ENCODE measurements at regions not wholly inside any gene's neighbourhood (a gene's known extent, or its start where the extent isn't known, plus 50 kb on each side); places are given as distances from the start of the nearest gene placed in this dataset.
"Not testable (repeated sequence)": the region's sequence is repeated elsewhere in the genome, so short reads cannot be mapped to it uniquely, and the experiment has no call there.

- DNase-seq, result no peak
Observed at GRCh38 chr4:1589098-1589497, 95.0 kb downstream of the FAM53A start.

DNA sequence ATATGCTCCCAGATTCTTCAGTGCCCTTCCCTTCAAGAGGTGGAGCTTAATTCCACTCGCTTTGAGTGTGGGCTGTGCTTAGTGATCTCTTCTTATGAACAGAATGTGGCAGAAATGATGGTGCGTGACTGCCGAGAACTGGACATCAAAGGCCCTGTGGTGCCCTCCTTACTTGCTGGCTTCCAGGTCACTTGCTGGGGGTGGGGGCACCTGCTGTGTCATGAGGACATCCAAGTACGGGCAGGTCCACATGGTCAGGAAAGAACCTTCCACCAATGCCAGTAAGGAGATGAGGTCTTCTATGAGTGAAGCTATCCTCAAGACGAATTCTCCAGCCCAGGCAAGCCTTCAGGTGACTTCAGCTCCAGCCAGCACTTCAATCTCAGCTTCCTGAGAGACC, 95.8 kb downstream of the FAM53A start:
- DNase-seq, result no peak

GRCh38 chr4:1584498-1584897, 99.6 kb downstream of the FAM53A start:
- no peak for DNase-seq

DNA sequence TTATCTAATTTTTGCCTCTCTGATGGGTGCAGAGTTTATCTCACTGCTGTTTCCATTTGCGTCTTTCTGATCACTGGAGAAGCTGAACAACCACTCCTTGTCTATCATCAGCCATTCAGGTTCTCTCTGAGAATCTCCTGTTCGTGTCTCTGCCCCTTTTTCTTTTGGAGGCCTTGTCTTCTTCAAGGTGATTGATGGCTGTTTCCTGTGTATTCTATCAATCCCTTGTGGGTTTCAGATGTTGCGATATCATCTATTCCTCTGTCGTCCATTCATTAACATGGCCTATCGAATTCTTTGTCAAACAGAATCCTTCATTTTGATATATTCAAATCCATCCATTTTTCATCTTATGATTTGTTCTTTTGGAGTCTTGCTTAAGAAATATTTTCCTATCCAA, 100.3 kb downstream of the FAM53A start:
- no peak for DNase-seq

- DNase-seq, result no peak
Observed at GRCh38 chr4:1583051-1583785, 100.9 kb downstream of the FAM53A start.

DNA sequence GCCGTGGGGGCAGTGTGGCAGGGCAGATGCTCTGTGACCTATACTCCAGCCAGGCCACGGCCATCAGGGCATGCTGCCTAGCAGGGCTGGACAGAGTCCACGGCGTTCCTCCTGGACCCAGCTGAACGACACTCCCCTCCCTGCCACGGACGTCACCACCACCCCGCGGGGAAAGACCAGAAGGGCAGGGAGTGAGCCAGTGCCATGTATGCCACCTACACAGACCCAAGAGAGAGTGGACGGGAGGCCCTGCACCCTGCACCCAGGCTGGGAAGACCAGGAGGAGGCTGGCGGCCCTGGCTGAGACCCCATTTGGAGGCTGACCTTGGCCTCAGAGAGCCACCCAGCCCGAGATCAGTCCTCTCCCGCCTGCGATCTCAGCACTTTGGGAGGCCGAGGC, 101.9 kb downstream of the FAM53A start:
- no peak for DNase-seq

- peak; percentile 91 for DNase-seq
Observed at GRCh38 chr4:1581164-1581894, 102.8 kb downstream of the FAM53A start.

DNA sequence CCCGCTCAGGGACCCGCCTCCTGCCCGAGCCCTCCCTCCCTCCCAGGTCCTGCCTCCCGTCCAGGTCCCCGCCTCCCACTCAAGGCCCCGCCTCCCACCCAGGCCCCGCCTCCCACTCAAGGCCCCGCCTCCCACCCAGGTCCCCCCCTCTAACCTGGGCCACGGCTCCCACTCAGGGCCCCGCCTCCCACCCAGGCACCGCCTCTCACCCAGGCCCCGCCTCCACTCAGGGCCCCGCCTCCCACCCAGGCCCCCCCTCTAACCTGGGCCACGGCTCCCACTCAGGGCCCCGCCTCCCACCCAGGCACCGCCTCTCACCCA, 103.5 kb downstream of the FAM53A start:
- DNase-seq, result not testable (repeated sequence)

DNA sequence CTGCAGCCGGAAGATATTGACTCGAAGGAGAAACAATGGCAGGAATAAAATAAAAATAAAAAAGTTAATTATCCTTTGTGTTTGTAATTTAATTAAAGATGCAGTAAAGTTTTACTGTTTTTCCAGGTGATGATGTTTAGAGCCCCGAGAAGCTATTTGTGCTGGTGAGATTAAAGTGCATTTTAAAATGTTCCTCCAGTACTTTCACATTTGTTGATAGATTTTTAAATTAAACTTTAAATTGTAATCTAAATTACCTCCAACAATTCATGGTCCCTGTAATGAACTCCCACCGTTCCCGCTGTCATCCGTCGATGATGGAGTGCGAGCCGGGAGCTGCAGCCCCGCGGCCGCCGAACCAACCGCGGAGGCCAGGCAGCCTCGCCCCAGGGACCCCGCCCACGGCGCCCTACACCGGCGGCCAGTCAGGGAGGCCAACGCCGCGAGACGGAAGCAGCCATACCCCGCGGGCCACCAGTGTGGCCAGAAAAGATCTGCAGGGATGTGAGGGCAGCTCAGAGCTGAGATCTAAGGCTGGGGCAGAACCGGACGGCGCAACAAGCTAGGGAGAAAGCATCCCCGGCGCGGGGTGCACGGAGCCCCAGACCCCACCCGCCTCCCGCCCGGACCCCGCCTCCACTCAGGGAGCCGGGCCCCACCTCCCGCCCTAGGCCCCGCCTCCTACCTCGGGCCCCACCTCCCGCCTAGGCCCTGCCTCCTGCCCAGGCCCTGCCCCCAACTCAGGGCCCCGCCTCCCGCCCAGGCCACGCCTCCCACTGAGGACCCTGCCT, 104.0 kb downstream of the FAM53A start:
- DNase-seq, result peak; percentile 93

DNA sequence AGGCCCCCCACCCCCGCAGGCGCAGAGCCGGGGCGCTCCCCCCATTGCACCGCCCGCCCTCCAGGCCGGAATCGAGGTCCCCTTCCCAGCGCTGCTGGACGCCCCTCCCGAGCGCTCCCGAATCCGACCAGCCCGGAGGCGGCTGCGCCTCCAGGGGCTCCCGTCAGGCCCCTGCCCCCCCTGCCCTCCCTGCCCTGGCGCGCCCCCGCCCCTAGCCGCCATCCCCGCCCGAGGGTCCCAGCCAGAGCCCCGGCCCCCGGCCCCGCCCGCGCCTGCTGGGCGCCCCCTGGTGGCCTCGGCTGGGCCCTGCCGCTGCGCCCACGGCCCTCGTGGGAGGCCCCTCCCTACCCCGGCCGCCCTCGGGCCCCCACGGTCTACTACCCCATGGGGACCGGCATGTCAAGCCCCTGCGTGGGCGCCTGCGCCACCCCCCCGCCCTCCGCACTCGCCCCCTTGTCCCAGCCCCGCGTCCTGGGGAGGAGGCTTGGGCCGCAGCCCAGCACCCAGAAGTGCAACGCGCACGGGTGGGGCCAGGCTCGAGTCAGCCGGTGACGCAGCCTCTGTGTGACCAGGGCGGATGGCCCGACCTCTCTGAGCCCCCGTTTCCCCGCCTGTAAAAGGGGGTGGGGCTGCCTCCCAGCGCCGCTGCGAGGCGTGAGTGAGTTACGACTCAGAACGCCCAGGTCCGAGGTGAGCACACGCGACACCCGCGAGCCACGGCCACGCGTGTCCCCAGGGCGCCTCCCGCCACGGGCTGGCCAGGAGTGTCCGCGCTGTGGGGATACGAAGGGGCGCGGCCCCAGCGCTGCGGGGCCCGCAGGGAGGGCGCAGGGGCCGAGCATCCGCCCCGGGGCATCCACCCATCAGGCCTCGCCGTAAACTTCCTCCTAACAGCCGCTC, 104.9 kb downstream of the FAM53A start:
- DNase-seq, result peak; percentile 89

- DNase-seq, result no peak
Observed at GRCh38 chr4:1578251-1578773, 105.8 kb downstream of the FAM53A start.

DNA sequence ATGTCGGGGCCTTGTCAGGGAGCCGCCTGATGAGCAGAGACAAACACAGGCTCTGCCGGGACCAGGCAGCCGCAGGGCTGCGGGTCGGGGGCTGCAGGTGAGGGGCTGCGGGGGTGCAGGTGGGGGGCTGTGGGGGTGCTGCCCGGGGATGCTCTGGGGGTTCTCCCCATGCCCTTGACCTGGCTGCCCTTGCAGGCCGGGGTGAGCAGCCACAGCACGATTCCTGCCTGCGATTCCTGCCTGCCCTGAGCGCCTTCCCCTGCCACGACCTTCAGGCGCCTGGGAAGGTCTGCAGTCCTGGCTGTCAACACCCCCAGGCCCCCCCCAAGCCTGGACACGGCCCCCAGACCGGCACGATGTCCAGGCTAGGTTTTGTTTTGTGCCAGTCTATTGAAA, 106.3 kb downstream of the FAM53A start:
- DNase-seq, result no peak

DNA sequence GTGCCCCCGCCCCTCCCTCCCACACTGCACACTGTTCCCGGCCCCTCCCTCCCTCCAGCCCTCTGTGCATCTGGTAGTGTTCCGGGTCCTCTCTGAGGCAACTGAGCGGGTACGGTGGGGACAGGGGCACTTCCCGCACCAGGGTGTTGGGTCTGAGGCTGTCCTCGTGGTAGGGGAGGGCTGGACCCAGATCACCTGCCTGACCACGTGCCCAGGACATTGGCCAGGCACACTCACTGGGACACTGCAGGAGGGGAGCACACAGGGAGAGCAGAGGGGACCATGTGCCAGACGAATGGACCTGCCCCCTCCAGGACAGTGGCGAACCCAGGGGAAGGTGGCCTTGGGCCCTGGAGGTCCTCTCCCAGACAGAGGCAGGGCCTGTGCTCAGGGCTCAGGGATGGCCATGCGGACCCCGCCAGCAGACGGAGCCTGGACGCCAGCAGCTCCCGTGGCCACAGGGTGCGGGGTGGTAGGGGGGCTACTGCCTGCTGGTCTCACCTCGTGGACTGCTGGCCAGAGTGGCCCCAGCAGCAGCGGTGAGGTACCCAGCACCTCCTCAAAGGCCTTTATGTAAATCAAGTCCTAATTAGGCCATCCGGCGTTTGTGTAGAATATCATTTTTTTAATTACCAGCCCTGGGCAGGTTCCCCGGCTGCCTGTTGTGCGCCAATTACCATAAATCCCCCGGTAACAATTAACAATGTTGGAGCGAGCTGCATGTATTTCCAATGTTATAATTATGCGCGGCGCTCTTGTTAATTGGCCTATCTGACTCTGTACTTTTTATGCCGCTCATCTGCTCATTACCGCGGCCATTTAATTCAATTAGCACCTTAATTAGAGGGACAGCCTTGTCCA, 106.9 kb downstream of the FAM53A start:
- no peak for DNase-seq

DNA sequence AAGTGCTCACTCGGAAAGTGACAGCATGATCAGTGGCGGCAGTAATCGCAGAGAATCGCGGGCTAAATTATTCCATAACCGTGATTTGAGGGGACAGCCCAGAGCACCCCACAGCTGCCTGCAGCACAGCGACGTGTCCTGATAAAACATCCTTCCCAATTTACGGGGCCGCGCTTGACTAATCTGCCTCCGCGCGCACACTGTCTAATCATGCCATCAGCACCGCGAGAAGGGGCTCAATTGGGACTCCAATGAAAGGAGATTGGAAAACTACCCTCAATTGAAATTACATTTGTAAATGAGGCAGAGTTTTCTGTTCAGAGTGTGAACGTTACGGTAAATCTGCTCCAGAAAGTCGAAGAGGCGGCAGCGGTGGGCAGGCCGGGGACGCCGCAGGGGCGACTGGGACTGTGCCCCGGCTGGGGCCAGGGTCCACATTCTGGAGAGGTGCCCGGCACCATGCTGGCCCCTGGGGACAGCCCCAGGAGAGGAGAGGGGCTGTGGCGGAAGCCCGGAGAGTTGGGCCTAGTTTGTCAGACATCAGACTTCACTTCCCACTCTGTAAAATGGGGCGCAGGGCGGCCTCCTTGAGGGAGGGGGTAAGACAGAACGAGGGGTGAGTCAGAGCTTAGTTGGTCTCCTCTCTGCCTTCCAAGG, 107.7 kb downstream of the FAM53A start:
- no peak for DNase-seq

DNA sequence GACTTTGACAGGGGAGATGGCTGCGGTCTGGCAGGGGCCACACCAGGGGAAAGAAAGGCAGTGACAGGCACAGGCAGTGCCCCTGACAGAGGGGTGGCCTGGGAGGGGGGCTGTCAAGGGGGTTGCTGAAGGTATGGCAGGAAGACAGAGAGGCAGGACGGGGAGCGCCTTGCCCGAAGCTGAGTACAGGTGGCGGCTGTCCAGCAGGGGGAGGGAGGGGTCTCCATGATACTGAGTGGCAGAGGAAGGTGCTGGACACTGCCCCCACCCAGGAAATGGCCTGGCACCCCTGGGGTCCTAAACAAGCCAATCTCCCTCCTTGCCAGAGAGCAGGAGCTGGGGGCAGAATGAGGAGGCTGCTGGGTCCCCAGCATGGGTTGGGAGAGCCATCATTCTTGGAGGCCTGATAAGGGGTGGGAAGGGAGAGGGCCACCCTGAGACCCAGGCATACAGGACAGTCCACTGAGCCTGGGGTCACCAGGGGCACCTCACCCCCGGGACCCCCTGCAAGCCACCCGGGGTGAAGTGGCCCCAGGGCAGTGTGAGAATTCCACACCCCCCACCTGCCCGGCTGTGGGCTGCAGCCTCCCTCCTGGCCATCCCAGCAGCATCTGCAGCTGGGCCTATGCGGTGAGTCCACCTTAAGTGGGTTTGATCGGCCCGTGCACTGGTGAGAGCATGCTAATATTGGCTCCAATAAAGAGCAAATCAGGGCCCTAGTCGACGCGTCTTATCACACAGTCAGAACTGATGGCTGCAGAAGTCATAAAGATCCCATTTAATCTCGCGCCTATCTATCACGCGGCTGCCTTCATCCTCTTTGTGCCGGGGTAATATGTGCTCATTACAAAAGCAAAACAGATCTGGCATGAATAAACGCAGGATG, 108.5 kb downstream of the FAM53A start:
- DNase-seq, result no peak

- no peak for DNase-seq
Observed at GRCh38 chr4:1574601-1575417, 109.3 kb downstream of the FAM53A start.

DNA sequence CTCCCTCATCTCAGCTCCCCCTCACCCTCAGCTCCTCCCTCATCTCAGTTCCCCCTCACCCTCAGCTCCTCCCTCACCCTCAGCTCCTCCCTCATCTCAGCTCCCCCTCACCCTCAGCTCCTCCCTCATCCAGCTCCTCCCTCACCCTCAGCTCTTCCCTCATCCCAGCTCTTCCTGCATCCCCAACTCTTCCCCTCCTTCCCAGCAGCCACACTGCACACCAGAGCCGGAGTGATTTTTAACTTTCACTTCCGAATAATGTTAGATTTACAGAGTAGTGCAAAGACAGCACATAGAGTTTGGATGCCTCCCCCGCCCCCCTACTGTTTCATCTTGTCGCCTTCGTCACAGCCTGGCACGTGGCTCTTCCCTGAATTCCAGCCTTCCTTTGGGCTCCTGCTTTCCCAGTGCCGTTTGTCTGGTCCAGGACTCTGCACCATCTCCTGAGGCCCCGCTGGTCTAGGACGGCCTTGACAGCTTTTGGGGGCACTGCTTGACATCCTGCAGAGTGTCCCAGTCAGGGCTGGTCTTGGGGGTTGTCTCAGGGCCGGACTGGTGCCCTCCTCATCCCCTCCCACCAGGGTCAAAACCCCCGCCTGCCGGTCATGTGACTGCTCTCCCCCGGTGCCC, 110.2 kb downstream of the FAM53A start:
- DNase-seq, result no peak

DNA sequence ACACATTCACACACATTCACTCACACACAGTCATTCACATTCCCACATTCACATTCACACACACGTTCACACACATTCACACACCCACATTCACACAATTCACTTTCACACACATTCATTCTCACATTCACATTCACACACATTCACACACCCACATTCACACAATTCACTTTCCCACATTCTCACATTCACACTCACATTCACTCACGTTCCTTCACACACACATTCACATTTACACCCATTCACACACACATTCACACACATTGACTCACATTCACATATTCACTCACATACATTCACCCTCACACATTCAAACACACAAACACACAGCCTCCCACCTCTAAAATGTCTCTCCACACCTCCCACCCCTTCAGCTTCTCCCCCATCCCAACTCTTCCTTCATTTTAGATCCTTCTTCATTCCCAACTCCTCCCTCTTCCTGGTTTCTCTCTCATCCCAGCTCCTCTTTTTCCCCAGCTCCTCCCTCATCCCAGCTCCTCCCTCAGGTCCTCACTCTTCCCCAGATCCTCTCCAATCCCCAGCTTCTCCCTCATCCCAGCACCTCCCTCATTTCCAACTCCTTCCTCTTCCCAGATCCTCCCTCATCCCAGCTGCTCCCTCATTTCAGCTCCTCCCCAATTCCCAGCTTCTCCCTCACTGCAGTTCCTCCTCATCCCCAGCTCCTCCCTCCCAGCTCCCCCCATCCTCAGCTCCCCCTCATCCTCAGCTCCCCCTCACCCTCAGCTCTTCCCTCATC, 111.0 kb downstream of the FAM53A start:
- no peak for DNase-seq
